ENCODE measurements at regions not wholly inside any gene's neighbourhood (a gene's known extent, or its start where the extent isn't known, plus 50 kb on each side); places are given as distances from the start of the nearest gene placed in this dataset.

DNA sequence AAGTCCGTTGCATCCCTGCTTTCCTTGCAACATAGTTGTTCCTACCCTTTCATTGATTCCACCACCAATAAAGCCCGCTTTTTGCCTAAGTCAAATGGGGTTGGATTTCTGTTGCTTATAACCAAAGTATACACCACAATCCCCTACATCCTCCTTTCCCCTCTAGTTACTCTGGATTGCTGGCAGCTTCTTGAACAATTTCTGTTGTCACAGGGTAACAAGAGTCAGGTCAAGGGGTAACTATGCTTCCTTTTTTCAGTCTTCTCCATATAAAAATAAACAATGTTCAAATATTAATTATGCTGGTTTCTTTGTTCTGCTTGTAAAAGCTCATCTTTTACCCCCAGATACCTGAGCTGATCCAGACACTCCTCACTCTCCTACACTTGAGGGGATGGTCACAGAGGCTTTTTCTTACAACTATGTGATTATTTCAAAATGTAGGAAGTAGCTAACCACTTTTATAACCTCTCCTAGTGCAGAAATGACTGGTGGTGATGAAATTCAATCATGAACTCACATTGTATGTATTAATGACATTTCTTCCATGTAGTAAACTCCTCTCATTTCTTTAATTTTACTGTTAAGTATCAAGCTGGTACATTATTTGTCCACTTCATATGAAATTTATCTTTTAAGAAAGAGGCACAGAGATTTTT is 136.5 kb downstream of the SNX18 start:
- H3K9me3 ChIP-seq, result no peaks in the 10 kb centered on the region
- intact Hi-C loops (cut with DNase I), result no loop called here
- TF ChIP-seq, protein P1, sequence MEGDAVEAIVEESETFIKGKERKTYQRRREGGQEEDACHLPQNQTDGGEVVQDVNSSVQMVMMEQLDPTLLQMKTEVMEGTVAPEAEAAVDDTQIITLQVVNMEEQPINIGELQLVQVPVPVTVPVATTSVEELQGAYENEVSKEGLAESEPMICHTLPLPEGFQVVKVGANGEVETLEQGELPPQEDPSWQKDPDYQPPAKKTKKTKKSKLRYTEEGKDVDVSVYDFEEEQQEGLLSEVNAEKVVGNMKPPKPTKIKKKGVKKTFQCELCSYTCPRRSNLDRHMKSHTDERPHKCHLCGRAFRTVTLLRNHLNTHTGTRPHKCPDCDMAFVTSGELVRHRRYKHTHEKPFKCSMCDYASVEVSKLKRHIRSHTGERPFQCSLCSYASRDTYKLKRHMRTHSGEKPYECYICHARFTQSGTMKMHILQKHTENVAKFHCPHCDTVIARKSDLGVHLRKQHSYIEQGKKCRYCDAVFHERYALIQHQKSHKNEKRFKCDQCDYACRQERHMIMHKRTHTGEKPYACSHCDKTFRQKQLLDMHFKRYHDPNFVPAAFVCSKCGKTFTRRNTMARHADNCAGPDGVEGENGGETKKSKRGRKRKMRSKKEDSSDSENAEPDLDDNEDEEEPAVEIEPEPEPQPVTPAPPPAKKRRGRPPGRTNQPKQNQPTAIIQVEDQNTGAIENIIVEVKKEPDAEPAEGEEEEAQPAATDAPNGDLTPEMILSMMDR (IDR thresholded peaks at IDR 0.05), result no peak
- H3K27ac ChIP-seq, result no peak overlapping the region
- DNase-seq (no peak), ATAC-seq (peak in 1 of 4 donors; percentile 29), FAIRE-seq (no peak)
- H3K27me3 ChIP-seq, result no peaks in the 10 kb centered on the region
- no peak overlapping the region for H3K4me3 ChIP-seq
- peaks cover 0 to 4% (median 0%) of the 10 kb centered on the region in 3 donors for H3K4me1 ChIP-seq
- 80 to 89% methylated on average over 2 of the region's 2 CpGs for WGBS, 2 donors
- H3K36me3 ChIP-seq, result no peaks in the 10 kb centered on the region

DNA sequence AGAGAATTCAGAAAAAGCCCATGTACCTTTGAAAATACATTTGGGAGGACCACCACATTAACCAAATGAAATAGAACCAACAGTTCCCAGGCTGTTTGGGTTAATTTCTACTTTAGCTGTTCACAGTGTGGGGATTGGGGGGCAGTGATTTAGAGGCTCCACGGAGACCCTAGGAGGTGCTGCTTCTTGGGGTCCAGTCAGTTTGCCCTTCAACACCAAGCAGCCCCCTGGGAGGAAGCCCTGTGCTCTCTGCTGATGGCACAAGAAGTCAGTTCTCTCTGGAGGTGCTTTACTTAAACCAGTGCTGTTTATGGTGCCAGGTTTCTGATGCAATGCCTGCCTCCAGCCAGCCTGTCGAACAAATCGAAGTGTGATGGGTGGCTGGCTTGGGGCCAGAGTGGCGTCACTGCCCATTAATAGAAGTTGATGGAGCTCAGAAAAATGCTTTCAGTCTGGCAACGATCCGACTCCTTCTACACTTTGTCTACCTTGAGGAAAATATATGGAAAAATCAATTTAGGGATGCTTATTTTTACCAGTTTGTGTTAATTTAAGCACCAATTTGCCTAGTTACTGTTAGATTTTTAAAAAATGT is 134.0 kb downstream of the SNX18 start:
- FAIRE-seq (no peak), ATAC-seq (peak; percentile 59 to 82 (median 71)), DNase-seq (peak; percentile 60 to 93 (median 85))
- Histone ChIP-seq H3K9me3 (no peaks in the 10 kb centered on the region), H3K4me1 (peaks cover 0 to 4% (median 0%) of the 10 kb centered on the region in 3 donors), H3K4me3 (no peak overlapping the region), H3K27ac (no peak overlapping the region), H3K27me3 (no peaks in the 10 kb centered on the region), H3K36me3 (no peaks in the 10 kb centered on the region)
- TF ChIP-seq, protein P1 (IDR thresholded peaks at IDR 0.05), result no peak
- intact Hi-C loops (cut with DNase I), result no loop called here
- 14 to 19% methylated on average over 6 of the region's 6 CpGs for WGBS, 2 donors

GRCh38 chr5:54649041-54649504 is 131.5 kb downstream of the SNX18 start:
- TF ChIP-seq, protein P1 (IDR thresholded peaks at IDR 0.05), result no peak
- Histone ChIP-seq H3K9me3 (no peaks in the 10 kb centered on the region), H3K4me3 (no peak overlapping the region), H3K4me1 (peaks cover 0 to 4% (median 0%) of the 10 kb centered on the region in 3 donors), H3K36me3 (no peaks in the 10 kb centered on the region), H3K27ac (no peak overlapping the region), H3K27me3 (no peaks in the 10 kb centered on the region)
- DNase-seq, result peak in 1 of 6 donors; percentile 67
- WGBS, 2 donors, result 92 to 95% methylated on average over 21 to 32 of the region's 32 CpGs
- FAIRE-seq, result no peak
- intact Hi-C loops (cut with DNase I), result no loop called here
- ATAC-seq, result no peak

- TF ChIP-seq, protein P1 (IDR thresholded peaks at IDR 0.05), result no peak
- H3K27me3 ChIP-seq, result no peaks in the 10 kb centered on the region
- WGBS, 2 donors, result 51 to 52% methylated on average over 14 of the region's 14 CpGs
- H3K36me3 ChIP-seq, result no peaks in the 10 kb centered on the region
- no peaks in the 10 kb centered on the region for H3K4me1 ChIP-seq
- DNase-seq (peak in 1 of 6 donors; percentile 45), ATAC-seq (peak in 3 of 4 donors; percentile 73 to 81 (median 80)), FAIRE-seq (no peak)
- no peak overlapping the region for H3K4me3 ChIP-seq
- intact Hi-C loops (cut with DNase I), result no loop called here
- no peaks in the 10 kb centered on the region for H3K9me3 ChIP-seq
- peak overlapping the region in 2 of 4 donors; percentile 35 to 40 for H3K27ac ChIP-seq
Measured at GRCh38 chr5:54646356-54647101, 129.0 kb downstream of the SNX18 start.

All from pancreas (tissue), 10 donors.